ENCODE measurements at regions not wholly inside any gene's neighbourhood (a gene's known extent, or its start where the extent isn't known, plus 50 kb on each side); places are given as distances from the start of the nearest gene placed in this dataset.
"Not testable (repeated sequence)": the region's sequence is repeated elsewhere in the genome, so short reads cannot be mapped to it uniquely, and the experiment has no call there.

GRCh38 chr14:48052973-48053372 is 377.6 kb upstream of the MDGA2 start:
- no peak for DNase-seq (ENCODE audit: low read depth)
- TF ChIP-seq CTCF (IDR thresholded peaks at IDR 0.05; ENCODE audit: insufficient read depth, low read length) = no peak
- no peak overlapping the region for H3K4me3 ChIP-seq (ENCODE audit: low read depth, low read length)

GRCh38 chr14:48035836-48036235 is 360.4 kb upstream of the MDGA2 start:
- no peak for DNase-seq (ENCODE audit: low read depth)
- no peak overlapping the region for H3K4me3 ChIP-seq (ENCODE audit: low read depth, low read length)
- TF ChIP-seq CTCF (IDR thresholded peaks at IDR 0.05; ENCODE audit: insufficient read depth, low read length) = no peak

GRCh38 chr14:48027115-48027514 is 351.7 kb upstream of the MDGA2 start:
- no peak for TF ChIP-seq CTCF (IDR thresholded peaks at IDR 0.05; ENCODE audit: insufficient read depth, low read length)
- no peak for DNase-seq (ENCODE audit: low read depth)
- H3K4me3 ChIP-seq (ENCODE audit: low read depth, low read length) = no peak overlapping the region

- no peak for TF ChIP-seq CTCF (IDR thresholded peaks at IDR 0.05; ENCODE audit: insufficient read depth, low read length)
- no peak overlapping the region for H3K4me3 ChIP-seq (ENCODE audit: low read depth, low read length)
Observed at GRCh38 chr14:48023881-48024280, 348.5 kb upstream of the MDGA2 start.

GRCh38 chr14:48011484-48011883 is 336.1 kb upstream of the MDGA2 start:
- not testable (repeated sequence) for H3K4me3 ChIP-seq (ENCODE audit: low read depth, low read length); DNase-seq (ENCODE audit: low read depth)

More at GRCh38 chr14:48023881-48024280, 348.5 kb upstream of the MDGA2 start:
- no peak for DNase-seq (ENCODE audit: low read depth)

- no peak for DNase-seq (ENCODE audit: low read depth)
- no peak overlapping the region for H3K4me3 ChIP-seq (ENCODE audit: low read depth, low read length)
- no peak for TF ChIP-seq CTCF (IDR thresholded peaks at IDR 0.05; ENCODE audit: insufficient read depth, low read length)
Observed at GRCh38 chr14:48008646-48009045, 333.2 kb upstream of the MDGA2 start.

- H3K4me3 ChIP-seq (ENCODE audit: low read depth, low read length) = no peak overlapping the region
- no peak for TF ChIP-seq CTCF (IDR thresholded peaks at IDR 0.05; ENCODE audit: insufficient read depth, low read length)
- DNase-seq (ENCODE audit: low read depth) = no peak
Observed at GRCh38 chr14:48005986-48006385, 330.6 kb upstream of the MDGA2 start.

All from fibroblast of the aortic adventitia (primary cell).